IPS DF 6.9 (cell line): ENCODE measurements at regions not wholly inside any gene's neighbourhood (a gene's known extent, or its start where the extent isn't known, plus 50 kb on each side); places are given as distances from the start of the nearest gene placed in this dataset.
"Not testable (repeated sequence)": the region's sequence is repeated elsewhere in the genome, so short reads cannot be mapped to it uniquely, and the experiment has no call there.

ENCODE experiments used
- DNase-seq: peaks from one replicate; pipeline ENCODE4 v3.0.0-alpha.2; 2013; ENCODE audit warnings: low read depth, low spot score
- H3K27ac ChIP-seq: one replicate; pipeline ENCODE4 v1.5.1; 2013; ENCODE audit warnings: low read length, control low read depth
- H3K27me3 ChIP-seq: 2 replicates; pipeline ENCODE4 v1.6.1; 2013; ENCODE audit warnings: mild to moderate bottlenecking, low read length; ENCODE audit not compliant: control insufficient read depth, insufficient read depth
- H3K36me3 ChIP-seq: 2 replicates; pipeline ENCODE4 v1.6.1; 2013; ENCODE audit warnings: low read length; ENCODE audit not compliant: control insufficient read depth, insufficient read depth
- H3K4me1 ChIP-seq: 2 replicates; pipeline ENCODE4 v1.6.1; 2013; ENCODE audit warnings: low read length; ENCODE audit not compliant: control insufficient read depth, insufficient read depth
- H3K4me3 ChIP-seq: 2 replicates; pipeline ENCODE4 v1.5.1; 2013; ENCODE audit warnings: mild to moderate bottlenecking, low read length
- H3K9me3 ChIP-seq: 2 replicates; pipeline ENCODE4 v1.6.1; 2013; ENCODE audit warnings: low read length, inconsistent platforms; ENCODE audit not compliant: control insufficient read depth, insufficient read depth
- WGBS: extraction: QIAGEN DNeasy Blood & Tissue Kit; methylation state at CpG from one replicate; pipeline ENCODE4 v1.1.7; 2013; ENCODE audit warnings: mixed read lengths, missing lambda C conversion rate; ENCODE audit not compliant: insufficient read length, insufficient coverage; 5-methylcytosine and 5-hydroxymethylcytosine counted together

DNA sequence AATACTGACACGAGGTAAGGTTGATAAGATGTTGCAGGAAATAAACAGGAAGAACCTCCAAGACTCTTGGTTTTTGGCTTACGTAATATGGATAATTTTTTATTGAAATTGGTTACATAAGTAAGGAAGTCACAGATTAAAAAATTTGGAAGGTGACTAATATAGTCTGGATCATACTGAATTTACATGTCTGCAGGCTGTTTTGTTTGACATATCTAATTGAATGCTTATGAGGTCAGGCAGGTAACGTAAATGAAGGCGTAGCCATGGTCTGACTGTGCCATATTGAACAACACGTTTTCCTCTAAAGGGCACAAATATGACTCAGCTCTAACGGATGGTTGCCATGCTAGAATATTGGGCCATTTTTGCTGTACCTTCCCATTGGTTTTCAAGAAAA lies 648.1 kb upstream of the NOVA1 start:
- no peaks in the 10 kb centered on the region for H3K27me3 ChIP-seq
- DNase-seq = no peak
- H3K9me3 ChIP-seq = no peaks in the 10 kb centered on the region
- H3K4me3 ChIP-seq = no peak overlapping the region
- H3K27ac ChIP-seq = no peak overlapping the region
- H3K36me3 ChIP-seq = no peaks in the 10 kb centered on the region
- no peaks in the 10 kb centered on the region for H3K4me1 ChIP-seq
- WGBS = 100% methylated on average over 1 of the region's 6 CpGs

DNA sequence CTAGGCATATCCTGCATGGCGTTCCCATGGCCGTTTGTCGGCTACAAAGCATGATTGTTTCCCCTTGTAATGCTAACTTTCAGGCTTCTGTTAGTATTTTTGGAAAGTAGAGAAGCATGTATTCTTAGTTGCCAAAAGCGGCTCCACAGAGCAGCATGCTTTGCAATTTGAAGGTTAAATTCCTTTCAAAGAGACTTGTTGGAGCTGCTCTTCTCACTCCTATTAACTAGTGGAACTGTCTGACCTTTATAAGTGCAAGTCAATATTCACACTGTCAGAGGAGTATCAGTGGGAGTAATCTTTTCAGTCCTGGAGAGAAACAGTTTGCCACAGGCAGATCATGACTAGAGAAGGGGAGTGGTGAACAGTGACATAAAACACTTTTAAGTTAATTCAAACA lies 656.1 kb upstream of the NOVA1 start:
- H3K9me3 ChIP-seq = no peaks in the 10 kb centered on the region
- no CpG with 5 or more reads among the region's 4 CpGs for WGBS
- no peak overlapping the region for H3K27ac ChIP-seq
- no peak overlapping the region for H3K4me3 ChIP-seq
- H3K27me3 ChIP-seq = no peaks in the 10 kb centered on the region
- no peak for DNase-seq
- H3K4me1 ChIP-seq = no peaks in the 10 kb centered on the region
- no peaks in the 10 kb centered on the region for H3K36me3 ChIP-seq

DNA sequence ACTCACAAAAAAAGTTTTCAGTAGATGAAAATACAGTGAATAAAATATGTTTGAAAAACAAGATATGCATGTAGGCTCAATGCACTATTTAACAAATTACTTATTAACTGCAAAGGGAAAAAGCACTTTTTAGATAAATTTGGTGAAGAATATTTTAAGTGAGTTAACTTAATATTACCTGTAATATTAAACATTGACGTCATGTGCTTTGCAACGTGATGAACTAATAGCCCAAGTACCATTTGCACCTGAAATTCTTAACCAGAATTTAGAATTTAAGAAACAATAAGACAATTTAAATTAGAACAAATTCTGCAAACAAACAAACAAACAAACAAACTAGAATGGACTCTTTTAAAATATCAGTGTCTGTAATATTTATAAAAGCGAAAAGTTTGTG lies 659.0 kb upstream of the NOVA1 start:
- Histone ChIP-seq H3K9me3 (no peaks in the 10 kb centered on the region), H3K36me3 (no peaks in the 10 kb centered on the region), H3K27me3 (no peaks in the 10 kb centered on the region), H3K27ac (no peak overlapping the region), H3K4me3 (no peak overlapping the region), H3K4me1 (no peaks in the 10 kb centered on the region)
- no peak for DNase-seq
- WGBS = no CpG with 5 or more reads among the region's 3 CpGs

DNA sequence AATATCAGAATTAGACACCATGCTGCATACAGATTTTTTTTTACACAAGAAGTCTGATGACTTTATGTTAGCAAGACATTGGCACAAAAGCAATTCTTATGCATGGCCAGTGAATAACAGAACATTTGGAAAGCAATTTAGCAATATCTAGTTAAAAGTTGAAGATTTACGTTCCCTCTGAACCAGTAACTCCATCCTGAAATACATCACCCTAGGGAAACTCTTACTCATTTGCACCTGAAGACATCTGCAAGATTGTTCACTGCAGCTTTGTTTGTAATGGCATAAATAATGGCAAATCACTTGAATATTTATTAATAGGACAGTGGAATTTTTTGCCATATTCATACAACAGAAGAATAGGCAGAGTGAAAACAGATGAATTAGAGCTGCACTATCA lies 670.0 kb upstream of the NOVA1 start:
- H3K4me3 ChIP-seq = no peak overlapping the region
- H3K27me3 ChIP-seq = no peaks in the 10 kb centered on the region
- no peaks in the 10 kb centered on the region for H3K9me3 ChIP-seq
- DNase-seq = no peak
- no CpG with 5 or more reads among the region's 1 CpG for WGBS
- H3K36me3 ChIP-seq = no peaks in the 10 kb centered on the region
- H3K4me1 ChIP-seq = no peaks in the 10 kb centered on the region
- no peak overlapping the region for H3K27ac ChIP-seq

DNA sequence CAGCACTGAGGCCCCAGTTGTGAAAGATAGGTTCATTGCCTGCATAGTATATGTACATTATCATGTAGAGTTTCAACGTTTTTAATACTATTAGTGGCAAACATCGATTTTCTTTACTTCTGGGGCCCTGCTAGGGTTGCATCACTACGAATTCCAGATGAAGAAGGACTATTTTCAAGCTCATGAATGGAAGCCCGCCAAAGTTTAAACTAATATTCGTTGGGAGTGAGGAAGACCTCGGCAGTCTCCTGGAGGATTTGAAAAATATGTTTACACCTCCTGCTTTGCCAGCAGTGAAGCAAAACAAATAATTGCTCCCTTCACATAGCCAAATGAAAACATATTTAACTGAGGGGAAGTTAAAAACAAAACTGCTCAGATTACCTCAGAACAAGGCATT lies 672.9 kb upstream of the NOVA1 start:
- WGBS = no CpG with 5 or more reads among the region's 6 CpGs
- H3K9me3 ChIP-seq = no peaks in the 10 kb centered on the region
- no peak for DNase-seq
- H3K36me3 ChIP-seq = no peaks in the 10 kb centered on the region
- H3K4me1 ChIP-seq = no peaks in the 10 kb centered on the region
- no peak overlapping the region for H3K4me3 ChIP-seq
- no peaks in the 10 kb centered on the region for H3K27me3 ChIP-seq
- no peak overlapping the region for H3K27ac ChIP-seq

DNA sequence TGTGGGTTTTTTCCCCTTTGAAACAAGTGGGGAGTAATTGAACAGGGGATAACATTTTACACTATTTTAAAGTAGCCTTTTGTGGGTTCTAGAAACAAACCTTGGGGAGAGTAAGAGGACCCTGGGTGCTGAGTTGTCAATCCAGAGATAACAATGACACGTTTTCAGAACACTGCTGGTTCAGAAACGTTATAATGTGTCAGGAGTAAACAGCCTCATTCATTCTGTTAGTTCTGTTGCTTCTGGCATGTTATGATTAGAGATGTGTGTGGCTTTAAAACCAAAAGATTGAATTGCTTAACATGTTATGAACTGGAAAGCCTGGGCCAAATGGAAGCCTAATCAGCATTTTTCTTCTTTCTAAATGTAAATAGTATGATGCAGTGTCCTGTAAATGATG lies 680.5 kb upstream of the NOVA1 start:
- DNase-seq = no peak
- H3K27ac ChIP-seq = no peak overlapping the region
- H3K4me3 ChIP-seq = no peak overlapping the region
- no peaks in the 10 kb centered on the region for H3K9me3 ChIP-seq
- no CpG with 5 or more reads among the region's 2 CpGs for WGBS
- no peaks in the 10 kb centered on the region for H3K27me3 ChIP-seq
- no peaks in the 10 kb centered on the region for H3K4me1 ChIP-seq
- no peaks in the 10 kb centered on the region for H3K36me3 ChIP-seq

DNA sequence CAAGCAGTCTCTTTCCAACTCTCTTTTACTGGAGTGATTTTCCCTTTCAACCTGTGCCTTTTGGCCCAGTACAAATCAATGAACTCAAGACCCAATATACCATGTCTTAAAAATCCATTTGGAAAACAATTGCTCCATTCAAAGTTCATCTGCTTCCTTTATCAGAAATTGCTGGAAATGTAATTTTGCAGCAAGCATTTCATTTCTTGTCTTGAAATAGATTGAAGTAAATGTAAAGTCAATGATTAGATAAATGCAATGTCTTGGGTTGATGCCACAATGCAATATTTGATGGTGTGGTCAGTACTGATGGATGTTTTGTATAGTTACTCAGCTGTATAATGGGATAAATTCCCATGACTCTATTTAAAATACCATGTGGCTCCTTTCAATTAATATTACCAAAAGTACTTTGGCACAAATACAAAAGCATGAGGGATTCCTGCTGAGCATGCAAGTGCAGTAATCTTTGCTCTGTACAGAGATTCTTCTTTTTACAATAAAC lies 707.7 kb upstream of the NOVA1 start:
- Histone ChIP-seq H3K36me3 (no peaks in the 10 kb centered on the region), H3K27ac (no peak overlapping the region), H3K4me1 (no peaks in the 10 kb centered on the region), H3K4me3 (no peak overlapping the region), H3K9me3 (no peaks in the 10 kb centered on the region), H3K27me3 (no peaks in the 10 kb centered on the region)
- DNase-seq = no peak

DNA sequence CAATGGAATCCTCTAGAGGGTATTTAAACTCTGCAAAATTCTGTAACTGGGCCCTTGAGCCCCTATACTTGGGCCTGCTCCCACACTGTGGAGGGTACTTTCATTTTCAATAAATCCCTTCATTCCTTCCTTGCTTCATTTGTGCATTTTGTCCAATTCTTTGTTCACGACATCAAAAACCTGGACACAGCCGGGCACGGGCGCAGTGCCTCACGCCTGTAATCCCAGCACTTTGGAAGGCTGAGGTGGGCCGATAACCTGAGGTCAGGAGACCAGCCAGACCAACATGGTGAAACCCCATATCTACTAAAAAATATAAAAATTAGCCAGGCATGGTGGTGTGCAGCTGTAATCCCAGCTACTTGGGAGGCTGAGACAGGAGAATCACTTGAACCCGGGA lies 714.9 kb upstream of the NOVA1 start:
- not testable (repeated sequence) for H3K9me3 ChIP-seq, DNase-seq, H3K4me3 ChIP-seq, H3K27me3 ChIP-seq, H3K36me3 ChIP-seq, H3K4me1 ChIP-seq, H3K27ac ChIP-seq
- WGBS = no CpG with 5 or more reads among the region's 7 CpGs

DNA sequence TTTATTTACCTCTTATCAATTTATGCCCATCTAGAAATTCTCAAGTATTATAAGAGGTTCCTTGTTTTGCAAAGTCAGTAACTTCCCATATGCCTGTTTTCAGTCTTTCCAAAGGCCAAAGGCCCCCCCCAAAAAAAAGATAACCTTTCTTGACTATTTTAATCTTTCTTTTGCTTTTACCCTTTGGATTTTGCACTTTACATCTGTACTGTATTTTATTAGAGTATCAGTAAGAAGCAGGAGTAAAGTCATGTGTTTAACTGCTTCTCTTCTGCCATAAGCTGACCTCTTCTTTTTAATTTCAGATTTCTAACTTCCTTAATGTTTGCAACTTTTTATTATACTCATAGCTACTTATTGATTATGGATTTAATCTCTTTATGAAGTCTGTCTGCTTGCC lies 716.4 kb upstream of the NOVA1 start:
- no peak overlapping the region for H3K27ac ChIP-seq

DNA sequence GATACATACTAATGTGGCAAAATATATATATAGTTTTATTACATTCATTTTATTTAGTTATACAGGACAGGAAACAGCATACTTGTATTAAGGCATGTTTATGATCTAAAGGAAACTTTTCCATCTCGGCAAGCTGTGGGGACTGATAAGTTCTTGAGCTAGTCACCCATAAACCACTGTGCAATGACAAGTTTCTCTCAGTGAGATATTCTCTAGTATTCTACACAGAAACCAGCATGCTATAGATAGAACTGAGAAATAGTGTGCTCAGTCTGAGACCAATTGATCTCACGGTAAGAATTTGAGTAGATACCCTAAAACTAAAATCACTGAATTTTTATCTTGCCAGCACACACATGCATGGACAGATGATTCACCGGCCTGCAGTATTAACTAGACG lies 717.6 kb upstream of the NOVA1 start:
- H3K9me3 ChIP-seq = no peaks in the 10 kb centered on the region
- no CpG with 5 or more reads among the region's 4 CpGs for WGBS
- H3K27ac ChIP-seq = no peak overlapping the region

More for the DNA sequence above, 716.4 kb upstream of the NOVA1 start:
- H3K9me3 ChIP-seq = no peaks in the 10 kb centered on the region
- H3K4me1 ChIP-seq = no peaks in the 10 kb centered on the region
- no peaks in the 10 kb centered on the region for H3K36me3 ChIP-seq
- no peak overlapping the region for H3K4me3 ChIP-seq
- no peaks in the 10 kb centered on the region for H3K27me3 ChIP-seq
- DNase-seq = no peak

DNA sequence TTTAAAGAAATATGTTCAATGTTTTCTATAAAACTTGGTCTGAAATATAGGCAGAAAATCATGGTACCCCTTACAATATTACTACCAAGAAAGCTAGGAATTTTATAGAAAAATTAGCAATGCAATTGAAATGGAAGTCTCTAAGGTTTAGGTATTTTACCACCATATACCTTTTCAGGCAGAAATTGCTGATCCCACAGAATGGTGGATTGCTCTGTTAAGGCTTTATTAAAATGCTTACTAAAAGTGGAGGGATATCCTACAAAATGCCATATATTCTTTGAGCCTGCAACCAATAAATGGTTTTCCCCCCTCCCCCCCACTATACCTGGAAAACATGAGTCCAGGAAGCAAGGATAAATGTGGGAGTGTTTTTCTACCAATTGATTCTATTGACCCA lies 718.1 kb upstream of the NOVA1 start:
- Histone ChIP-seq H3K9me3 (no peaks in the 10 kb centered on the region), H3K4me3 (no peak overlapping the region), H3K27ac (no peak overlapping the region), H3K36me3 (no peaks in the 10 kb centered on the region), H3K4me1 (no peaks in the 10 kb centered on the region), H3K27me3 (no peaks in the 10 kb centered on the region)
- no peak for DNase-seq

More for the DNA sequence above, 717.6 kb upstream of the NOVA1 start:
- Histone ChIP-seq H3K27me3 (no peaks in the 10 kb centered on the region), H3K4me3 (no peak overlapping the region), H3K36me3 (no peaks in the 10 kb centered on the region), H3K4me1 (no peaks in the 10 kb centered on the region)
- no peak for DNase-seq
